ENCODE measurements at regions not wholly inside any gene's neighbourhood (a gene's known extent, or its start where the extent isn't known, plus 50 kb on each side); places are given as distances from the start of the nearest gene placed in this dataset.

DNA sequence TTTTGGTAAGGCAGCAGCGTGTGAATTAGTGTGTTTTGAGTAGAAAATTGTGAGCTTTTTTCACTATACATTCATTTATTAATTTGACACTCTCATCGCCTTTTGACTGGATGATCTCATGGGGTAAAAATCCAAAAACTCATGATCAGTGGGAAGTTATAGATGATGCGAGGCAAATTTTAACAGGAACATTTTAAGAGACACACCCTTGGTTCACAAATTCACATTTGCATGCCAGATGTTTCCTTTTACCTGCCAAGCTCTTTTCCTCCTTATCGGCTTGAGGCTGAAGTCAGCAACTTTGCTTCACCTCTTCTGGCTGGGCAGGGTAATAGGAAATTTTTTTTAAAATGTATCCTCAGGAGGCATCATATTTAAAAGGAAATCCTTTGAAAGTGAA lies 318.0 kb upstream of the HS3ST1 start:
- no peak for ATAC-seq
- intact Hi-C loops (cut with micrococcal nuclease), result no loop called here
- no peak for DNase-seq

GRCh38 chr4:11743976-11744375 lies 315.3 kb upstream of the HS3ST1 start:
- DNase-seq, result no peak
- intact Hi-C loops (cut with micrococcal nuclease), result no loop called here
- no peak for ATAC-seq

DNA sequence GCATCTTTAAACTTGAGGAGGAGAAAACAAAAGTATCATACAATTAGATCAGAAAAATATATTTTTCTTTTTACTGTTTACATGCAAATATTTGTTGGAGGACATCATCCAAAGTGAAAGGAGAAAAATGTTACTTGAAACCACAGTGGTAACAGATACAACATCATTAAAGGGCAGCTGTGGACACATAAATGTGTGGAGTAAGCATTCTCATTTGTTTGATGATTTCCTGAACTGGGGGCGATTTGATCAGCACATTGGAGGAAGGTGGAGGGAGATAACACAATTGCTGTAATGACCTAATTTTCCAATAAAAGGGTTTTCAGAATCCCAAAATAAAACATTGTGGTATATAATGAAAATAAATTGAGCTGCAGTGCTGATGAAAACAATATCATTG lies 314.5 kb upstream of the HS3ST1 start:
- ATAC-seq, result no peak
- no peak for DNase-seq
- intact Hi-C loops (cut with micrococcal nuclease), result no loop called here

DNA sequence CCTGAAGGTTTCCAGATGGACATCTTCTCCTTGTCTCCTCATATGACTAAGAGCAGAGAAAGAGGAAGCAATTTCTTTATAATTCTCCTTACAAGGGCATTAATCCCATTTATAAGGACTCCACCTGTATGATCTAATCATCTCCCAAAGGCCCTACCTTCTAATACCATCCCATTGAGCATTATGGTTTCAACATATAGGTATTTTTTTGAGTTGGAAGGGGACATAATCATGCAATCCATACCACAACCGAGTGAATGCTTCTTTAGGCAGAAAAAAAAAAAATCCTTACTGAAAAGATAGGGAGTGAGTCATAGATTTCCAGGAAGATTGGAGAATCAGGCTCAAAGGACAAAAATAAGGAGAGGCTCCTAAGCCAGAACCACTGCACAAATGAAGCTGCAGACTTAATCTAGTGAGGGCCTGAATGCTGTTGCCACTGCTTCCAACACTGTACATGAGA lies 312.5 kb upstream of the HS3ST1 start:
- no peak for DNase-seq
- intact Hi-C loops (cut with micrococcal nuclease), result no loop called here
- no peak for ATAC-seq

DNA sequence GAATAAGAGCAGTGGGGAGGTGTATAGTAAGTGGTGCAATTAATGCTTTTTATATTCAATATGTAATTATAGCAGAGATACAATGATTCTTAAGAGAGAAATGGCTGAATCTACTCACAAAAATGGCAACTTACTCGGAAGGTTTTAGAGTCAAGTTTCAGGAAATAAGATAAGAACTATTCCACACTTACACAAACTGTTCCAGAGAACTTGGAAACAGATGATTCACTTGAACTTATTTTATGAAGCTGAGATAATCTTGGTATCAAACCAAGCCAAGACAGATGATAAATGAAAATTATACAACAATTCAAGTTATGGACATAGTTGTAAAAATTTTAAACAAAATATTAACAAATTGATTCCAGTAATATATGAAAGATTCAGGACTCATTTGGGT lies 311.3 kb upstream of the HS3ST1 start:
- ATAC-seq, result no peak
- intact Hi-C loops (cut with micrococcal nuclease), result no loop called here
- DNase-seq, result no peak

- intact Hi-C loops (cut with micrococcal nuclease), result no loop called here
- ATAC-seq, result no peak
- no peak for DNase-seq
Measured at GRCh38 chr4:11736978-11737377, 308.3 kb upstream of the HS3ST1 start.

DNA sequence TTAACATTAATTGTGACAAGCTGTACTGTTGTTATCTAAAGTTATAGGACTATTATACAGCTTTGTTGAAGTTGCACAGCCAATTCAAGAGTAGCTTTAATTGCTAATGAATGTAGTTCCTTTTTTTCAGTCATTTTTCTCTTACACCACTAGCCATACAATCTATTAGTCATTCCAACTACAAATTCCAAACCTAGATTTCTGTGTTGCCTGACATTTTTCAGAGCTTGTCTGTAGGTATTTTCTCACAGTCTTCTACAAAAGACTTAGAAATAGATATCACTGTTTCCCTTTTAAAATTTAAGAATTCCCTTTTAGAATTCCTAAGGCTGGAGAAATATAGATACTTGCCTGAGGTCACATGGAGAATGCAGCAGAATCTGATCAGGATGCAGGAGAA lies 307.0 kb upstream of the HS3ST1 start:
- DNase-seq, result no peak
- ATAC-seq, result no peak
- intact Hi-C loops (cut with micrococcal nuclease), result no loop called here

- no peak for DNase-seq
- intact Hi-C loops (cut with micrococcal nuclease), result no loop called here
Measured at GRCh38 chr4:11732155-11732554, 303.5 kb upstream of the HS3ST1 start.

DNA sequence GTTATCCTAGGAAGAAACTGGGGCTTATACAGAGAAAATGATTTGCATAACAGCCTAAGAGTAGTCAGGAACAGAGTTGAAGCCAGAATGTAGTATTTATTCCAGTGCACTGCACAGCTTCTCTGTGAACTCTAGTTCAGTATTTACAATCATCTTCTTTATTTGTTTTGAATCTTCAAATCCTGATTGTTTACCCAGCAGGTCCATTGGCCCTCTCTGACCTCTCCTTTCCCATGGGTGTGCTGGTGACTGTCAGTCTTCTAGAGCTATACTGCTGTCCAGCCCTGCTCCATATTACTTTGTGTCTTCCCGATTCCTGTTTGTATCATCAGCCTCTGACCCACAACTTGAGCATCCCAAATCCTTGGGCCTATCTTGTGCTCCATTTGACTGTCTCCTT lies 301.9 kb upstream of the HS3ST1 start:
- DNase-seq, result no peak
- intact Hi-C loops (cut with micrococcal nuclease), result no loop called here
- no peak for ATAC-seq

More at GRCh38 chr4:11732155-11732554, 303.5 kb upstream of the HS3ST1 start:
- no peak for ATAC-seq

- ATAC-seq (no peak), DNase-seq (no peak)
- intact Hi-C loops (cut with micrococcal nuclease), result no loop called here
Measured at GRCh38 chr4:11729548-11729947, 300.9 kb upstream of the HS3ST1 start.

- intact Hi-C loops (cut with micrococcal nuclease), result no loop called here
- no peak for ATAC-seq
- DNase-seq, result no peak
Measured at GRCh38 chr4:11727903-11728564, 299.3 kb upstream of the HS3ST1 start.

GRCh38 chr4:11724731-11725130 lies 296.0 kb upstream of the HS3ST1 start:
- DNase-seq, result no peak
- intact Hi-C loops (cut with micrococcal nuclease), result no loop called here
- no peak for ATAC-seq

DNA sequence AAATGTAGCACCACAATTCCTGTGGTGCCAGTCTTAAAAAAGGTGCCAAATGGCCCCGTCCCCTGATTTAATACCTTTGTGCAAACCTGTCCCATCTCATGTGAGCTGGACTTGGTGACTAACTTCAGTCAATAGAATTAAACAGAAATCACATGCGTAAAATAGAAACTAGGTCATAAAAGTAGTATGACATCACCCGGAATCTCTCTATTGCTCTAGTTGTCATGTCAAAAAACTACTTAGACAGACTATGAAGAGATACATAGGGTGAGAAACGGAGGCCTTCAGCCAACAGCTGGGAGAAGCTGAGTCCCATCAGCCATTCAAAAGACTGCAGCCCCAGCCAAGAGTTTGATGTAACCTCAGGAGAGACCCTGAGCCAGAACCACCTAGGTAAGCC lies 293.5 kb upstream of the HS3ST1 start:
- ATAC-seq, result no peak
- no peak for DNase-seq
- intact Hi-C loops (cut with micrococcal nuclease), result no loop called here

- ATAC-seq, result no peak
- intact Hi-C loops (cut with micrococcal nuclease), result no loop called here
- DNase-seq, result no peak
Measured at GRCh38 chr4:11720292-11720691, 291.6 kb upstream of the HS3ST1 start.

DNA sequence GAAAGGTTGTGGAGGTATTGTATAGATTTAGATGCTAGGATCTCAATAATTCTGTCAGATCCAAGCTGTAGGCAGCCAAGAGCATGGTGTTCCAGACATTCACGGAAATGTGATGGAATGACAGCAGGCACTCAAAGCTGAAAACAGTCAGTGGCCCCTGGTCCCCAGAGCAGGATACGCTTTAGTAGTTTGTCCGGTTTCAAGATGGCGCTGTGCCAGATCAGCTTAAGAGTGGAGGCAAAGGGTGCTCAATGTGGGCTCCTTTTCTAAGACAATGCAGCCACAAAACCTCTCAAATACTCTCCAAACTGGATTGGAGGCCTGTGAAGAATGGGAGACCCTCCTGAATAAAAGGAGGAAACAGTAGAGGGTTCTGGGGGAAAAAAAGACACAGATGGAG lies 291.2 kb upstream of the HS3ST1 start:
- ATAC-seq (no peak), DNase-seq (peak; percentile 26)
- intact Hi-C loops (cut with micrococcal nuclease), result no loop called here

DNA sequence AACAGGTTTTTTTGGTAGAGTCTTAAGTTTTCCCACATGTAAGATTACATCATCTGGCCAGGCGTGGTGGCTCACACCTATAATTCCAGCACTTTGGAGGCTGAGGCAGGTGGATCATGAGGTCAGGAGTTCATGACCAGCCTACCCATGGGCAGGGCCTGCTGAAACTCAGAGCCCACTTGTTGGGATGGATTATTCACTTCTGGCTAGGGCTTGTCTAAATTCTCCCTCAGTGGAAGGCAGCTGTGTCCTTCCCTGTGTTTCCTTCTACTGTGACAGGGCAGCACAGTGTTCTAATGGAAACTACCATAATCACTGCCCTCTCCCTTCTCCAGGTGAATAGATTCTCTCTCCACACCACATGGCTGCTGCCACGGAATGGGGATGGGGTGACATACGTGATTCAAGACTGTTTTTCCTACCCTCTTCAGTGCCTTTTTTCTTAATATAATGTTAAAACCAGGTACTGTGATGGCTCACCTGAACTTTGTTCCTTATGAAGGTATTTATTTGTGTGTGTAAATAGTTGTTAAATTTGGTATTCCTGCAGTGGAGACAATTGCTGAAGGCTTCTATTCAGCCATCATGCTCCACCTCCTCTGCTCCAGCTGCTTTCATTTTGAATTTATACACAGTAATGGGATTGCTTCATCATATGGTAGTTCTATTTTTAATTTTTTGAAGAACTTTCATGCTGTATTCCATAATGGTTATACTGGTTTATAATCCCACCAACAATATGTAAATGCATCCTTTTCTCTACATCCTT lies 287.2 kb upstream of the HS3ST1 start:
- no peak for ATAC-seq
- intact Hi-C loops (cut with micrococcal nuclease), result no loop called here
- DNase-seq, result no peak

GRCh38 chr4:11710453-11711093 lies 281.9 kb upstream of the HS3ST1 start:
- DNase-seq (no peak), ATAC-seq (no peak)
- intact Hi-C loops (cut with micrococcal nuclease), result no loop called here

DNA sequence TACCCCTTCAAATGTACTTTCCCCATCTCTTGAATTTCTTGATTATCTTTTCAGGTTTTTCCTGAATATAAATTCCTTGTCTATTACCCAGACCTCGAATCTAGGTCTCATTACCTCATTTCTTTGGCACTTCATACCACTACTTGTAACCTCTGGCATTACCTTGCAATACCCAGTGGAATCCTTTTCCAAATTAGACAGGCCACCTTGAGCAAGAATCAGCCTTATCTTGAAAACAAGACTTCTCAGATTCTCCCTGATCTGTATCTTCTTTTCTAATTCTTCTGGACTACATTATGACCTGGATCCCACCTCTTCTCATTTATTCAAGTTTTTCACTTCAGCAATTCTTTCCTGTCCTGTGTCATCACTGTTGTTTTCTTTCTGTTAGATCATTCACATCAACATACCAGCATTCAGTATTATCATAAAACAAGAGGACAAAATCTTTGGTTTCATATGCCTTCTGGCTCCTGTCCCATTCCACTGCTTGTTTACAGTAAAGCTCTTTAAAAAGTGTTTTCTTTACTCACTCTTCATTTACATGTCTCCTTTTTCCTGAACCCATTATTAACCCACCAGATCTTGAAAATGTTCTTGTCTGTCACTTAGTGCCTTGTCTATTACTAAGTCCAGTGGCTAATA lies 275.6 kb upstream of the HS3ST1 start:
- DNase-seq (no peak), ATAC-seq (no peak)
- intact Hi-C loops (cut with micrococcal nuclease), result no loop called here

GRCh38 chr4:11702886-11703557 lies 274.3 kb upstream of the HS3ST1 start:
- intact Hi-C loops (cut with micrococcal nuclease), result no loop called here
- no peak for DNase-seq
- no peak for ATAC-seq
